UCSD-AML1 (cell line): ENCODE measurements at regions not wholly inside any gene's neighbourhood (a gene's known extent, or its start where the extent isn't known, plus 50 kb on each side); places are given as distances from the start of the nearest gene placed in this dataset.

Source experiments
- DNase-seq: peaks from one replicate; lab custom pipeline; 2025; ENCODE audit not compliant: unreplicated experiment; lab: John Stamatoyannopoulos, UW

- DNase-seq: no peak
Measured at GRCh38 chr7:7044806-7045205, 137.5 kb upstream of the C1GALT1 start.

GRCh38 chr7:7048213-7048612 lies 134.1 kb upstream of the C1GALT1 start:
- no peak for DNase-seq

- DNase-seq: no peak
Measured at GRCh38 chr7:7051206-7051877, 131.0 kb upstream of the C1GALT1 start.

GRCh38 chr7:7054252-7054830 lies 128.0 kb upstream of the C1GALT1 start:
- DNase-seq: no peak

GRCh38 chr7:7060828-7061599 lies 121.3 kb upstream of the C1GALT1 start:
- DNase-seq: no peak

- no peak for DNase-seq
Measured at GRCh38 chr7:7077945-7078344, 104.4 kb upstream of the C1GALT1 start.

DNA sequence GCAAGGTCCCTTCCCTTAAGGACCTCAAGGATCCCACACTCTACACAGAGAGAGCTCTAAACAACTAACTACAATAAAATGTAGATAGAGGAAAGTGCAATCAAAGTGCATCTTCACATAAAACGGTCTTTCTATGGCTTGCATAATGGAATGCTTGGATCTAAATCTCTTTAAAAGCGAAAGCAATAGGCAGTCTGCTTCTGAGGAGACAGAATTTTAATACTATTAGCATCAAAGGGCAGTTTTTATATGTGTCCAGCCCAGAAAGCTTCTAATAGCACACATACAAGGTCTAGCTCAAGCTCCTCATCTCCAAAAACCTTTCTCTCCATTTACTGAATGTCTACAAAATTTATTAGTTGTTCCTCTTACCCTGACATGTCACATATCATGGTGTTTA lies 101.5 kb upstream of the C1GALT1 start:
- no peak for DNase-seq

DNA sequence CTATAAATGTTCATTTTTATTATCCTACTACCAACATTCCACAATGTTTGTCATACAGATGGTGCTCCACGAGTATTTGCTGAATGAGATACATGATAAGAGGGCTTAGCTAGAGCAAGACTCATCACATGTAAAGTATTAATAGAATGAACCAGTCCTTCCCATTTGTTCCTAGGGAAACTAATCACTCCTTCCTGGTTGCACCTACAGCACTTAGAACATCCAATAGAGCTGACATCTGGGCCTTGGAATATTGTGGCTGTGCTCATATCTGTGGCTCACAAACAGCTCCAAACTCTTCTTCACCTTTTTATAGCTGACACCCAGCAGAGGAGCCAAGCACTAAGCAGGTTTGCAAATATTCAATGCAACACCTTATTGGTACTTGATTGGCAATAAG lies 91.9 kb upstream of the C1GALT1 start:
- no peak for DNase-seq

DNA sequence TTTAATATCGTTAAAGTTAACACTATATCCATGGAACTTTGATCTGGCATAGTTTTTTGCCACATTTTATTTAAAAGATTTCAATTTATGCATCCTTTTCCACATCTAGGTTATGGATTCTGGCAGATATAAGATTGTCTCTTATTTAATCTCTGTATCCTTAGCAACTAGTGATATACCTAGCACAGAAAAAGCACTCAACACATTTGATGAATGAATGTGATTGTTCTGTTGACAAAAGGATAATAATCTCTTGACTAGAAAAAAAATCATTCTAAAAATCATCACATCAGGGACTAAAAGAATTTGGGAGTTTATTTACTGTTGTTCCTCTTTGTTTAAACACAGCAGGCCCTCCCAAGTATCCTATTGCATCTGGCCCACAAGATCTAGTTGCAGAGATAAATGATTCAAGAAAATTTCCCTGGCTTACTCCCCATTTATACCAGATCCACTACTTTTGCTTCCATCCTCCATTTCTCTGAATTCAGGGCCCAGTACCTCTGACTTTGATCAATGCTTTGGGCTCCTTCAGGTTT lies 84.0 kb upstream of the C1GALT1 start:
- DNase-seq: no peak

DNA sequence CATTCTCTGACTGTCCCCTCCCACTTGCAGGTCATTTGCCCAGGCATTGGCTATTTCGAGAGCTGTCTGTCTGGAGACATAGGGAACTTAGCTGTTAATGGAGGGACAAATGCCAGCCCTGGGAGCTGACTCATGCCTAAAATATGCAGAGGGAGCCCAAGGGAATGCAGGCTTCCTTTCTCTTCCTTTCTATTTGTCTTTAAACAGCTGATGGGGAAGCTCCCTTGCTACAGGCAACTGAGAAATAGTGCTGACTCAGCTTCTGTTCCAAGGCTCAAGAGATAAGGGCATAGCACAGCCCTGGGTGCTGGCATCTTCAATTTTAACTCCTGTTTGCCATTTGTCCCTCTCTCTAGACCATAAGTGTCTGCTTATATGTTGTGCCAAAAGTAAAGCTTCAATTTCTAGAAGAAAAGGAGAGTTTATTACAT lies 82.7 kb upstream of the C1GALT1 start:
- peak; percentile 13 for DNase-seq

DNA sequence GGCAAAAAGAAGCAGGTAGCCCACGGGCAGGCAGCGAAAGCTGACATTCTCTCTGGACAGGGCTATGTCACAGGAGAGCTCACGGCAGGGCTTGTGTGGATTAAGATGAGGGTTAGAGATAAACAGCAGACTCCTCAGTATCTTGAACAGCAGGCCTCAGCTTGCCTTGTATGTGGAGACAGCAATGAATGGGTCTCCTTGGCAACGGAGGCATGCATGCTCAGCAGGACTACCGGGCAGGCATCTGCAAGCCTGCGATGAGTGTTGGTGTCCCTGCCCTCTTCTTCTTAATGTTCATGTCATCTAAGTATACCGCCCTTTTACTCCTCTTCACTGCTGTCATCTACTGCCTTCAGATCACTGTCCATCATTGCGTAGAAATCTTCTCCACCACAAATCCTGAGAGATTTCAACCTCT lies 81.9 kb upstream of the C1GALT1 start:
- DNase-seq: no peak

DNA sequence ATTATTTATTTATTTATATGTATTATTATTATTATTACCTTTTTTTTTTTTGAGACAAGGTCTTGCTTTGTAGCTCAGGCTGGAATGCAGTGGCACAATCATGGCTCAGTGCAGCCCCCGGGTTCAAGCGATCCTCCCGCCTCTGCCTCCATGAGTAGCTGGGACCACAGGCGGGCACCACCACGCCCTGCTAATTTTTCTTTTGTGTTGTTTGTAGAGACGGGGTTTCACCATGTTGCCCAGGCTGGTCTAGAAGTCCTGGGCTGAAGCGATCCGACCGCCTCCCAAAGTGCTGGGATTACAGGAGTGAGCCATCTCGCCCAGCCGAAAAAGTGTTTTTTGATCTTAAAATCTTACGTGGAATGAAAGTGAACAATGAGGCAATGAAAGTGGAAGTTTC lies 79.4 kb upstream of the C1GALT1 start:
- DNase-seq: no peak

DNA sequence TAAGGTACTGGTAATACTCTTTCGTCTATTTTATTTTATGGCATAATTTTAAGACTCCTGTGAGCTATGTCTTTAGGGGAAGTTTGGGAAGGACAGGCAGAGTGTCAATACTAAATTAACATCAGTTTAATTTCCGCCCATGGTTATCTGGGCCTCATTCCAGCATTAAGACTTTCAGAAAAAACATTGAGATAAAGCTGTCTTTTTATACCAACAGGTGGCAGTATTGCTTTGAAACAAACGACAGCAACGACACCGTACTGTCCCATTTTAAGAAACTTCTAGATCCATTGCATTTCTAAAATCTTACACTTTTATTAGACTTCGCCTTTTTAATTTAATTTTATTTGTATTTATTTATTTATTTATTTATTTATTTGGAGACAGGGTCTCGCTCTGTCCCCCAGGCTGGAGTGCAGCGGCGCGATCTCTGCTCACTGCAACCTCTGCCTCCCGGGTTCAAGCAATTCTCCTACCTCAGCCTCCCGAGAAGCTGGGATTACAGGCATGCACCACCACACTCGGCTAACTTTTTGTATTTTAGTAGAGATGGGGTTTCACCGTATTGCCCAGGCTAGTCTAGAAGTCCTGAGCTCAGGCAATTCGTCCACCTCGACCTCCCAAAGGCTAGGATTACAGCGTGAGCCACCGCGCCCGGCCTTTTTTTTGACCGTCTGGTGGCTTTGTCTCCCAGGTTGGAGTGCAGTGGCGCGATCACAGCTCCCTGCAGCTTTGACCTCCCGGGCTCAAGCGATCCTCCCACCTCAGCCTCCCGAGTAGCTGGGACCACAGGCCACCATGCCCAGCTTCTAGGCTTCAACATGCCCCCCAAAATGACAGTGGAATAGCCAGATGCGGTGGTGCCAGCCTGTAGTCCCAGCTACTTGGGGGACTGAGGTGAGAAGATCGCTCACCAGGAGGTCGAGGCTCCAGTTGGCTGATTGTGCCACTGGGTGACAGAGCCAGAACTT lies 78.7 kb upstream of the C1GALT1 start:
- DNase-seq: no peak

GRCh38 chr7:7104314-7104698 lies 78.0 kb upstream of the C1GALT1 start:
- DNase-seq: no peak

- DNase-seq: no peak
Measured at GRCh38 chr7:7104971-7105370, 77.4 kb upstream of the C1GALT1 start.

- no peak for DNase-seq
Measured at GRCh38 chr7:7105800-7106582, 76.4 kb upstream of the C1GALT1 start.

- no peak for DNase-seq
Measured at GRCh38 chr7:7108931-7109330, 73.4 kb upstream of the C1GALT1 start.

DNA sequence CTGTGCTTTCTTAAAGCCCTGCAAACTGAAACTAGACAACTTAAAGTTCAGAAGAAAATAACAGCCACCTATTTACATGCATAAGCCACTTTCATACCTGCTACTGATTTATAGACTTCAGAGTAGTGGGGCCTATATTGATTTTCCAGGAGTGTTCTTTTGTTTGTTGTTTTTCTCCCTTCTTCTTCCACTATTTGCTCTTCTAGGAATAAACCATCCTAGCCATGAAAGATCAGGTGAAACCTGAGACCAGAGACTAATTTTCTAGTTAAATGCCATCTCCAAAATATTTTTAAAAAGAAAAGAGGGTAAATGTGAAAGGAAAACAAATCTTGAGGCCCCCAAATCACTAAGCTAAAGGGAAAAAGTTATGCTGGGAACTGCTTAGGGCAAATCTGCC lies 72.4 kb upstream of the C1GALT1 start:
- DNase-seq: no peak

- DNase-seq: no peak
Measured at GRCh38 chr7:7110706-7111105, 71.6 kb upstream of the C1GALT1 start.

DNA sequence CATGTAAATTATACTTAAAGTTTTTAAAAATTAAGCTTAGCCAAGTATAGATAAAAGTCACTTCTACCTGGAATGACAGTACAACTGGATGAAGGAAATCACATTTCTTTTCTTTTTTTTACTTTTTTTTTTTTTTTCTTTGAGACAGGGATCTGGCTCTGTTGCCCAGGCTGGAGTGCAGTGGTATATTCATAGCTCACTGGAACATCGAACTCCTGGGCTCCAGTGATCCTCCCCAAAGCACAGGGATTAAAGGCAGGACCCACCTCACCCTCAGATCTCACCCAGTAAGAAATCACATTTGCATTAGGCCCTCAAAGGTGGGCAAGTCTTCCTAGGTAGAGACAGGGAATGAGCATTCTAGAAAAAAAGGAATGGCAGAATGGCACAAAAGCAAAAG lies 69.5 kb upstream of the C1GALT1 start:
- no peak for DNase-seq
